GM23338 (cell line): ENCODE measurements at regions not wholly inside any gene's neighbourhood (a gene's known extent, or its start where the extent isn't known, plus 50 kb on each side); places are given as distances from the start of the nearest gene placed in this dataset.

Source experiments
- ATAC-seq: fragments of 200-7000 bp; cut with Tn5 transposase; 3 replicates; pipeline ENCODE4 v1.9.1; 2020
- DNase-seq: peaks from one replicate; pipeline ENCODE4 v3.0.0-alpha.2; 2015; ENCODE audit warnings: low spot score
- H2AFZ ChIP-seq: fragments of 200-600 bp; sonication (generic); 2 replicates; pipeline ENCODE4 v1.8.0; 2016; ENCODE audit warnings: antibody characterized with exemption, mild to moderate bottlenecking, moderate library complexity
- H3F3A ChIP-seq: fragments of 200-600 bp; sonication (generic); replicated peaks from 2 replicates; pipeline ENCODE4 v1.8.0; 2017; ENCODE audit warnings: antibody characterized with exemption, mixed run types, low read depth
- H3K27ac ChIP-seq: fragments of 200-600 bp; sonication (generic); 2 replicates; pipeline ENCODE4 v1.6.1; 2016; ENCODE audit warnings: low read depth
- H3K27me3 ChIP-seq: fragments of 200-600 bp; sonication (generic); 2 replicates; pipeline ENCODE4 v1.8.0; 2016; ENCODE audit warnings: mild to moderate bottlenecking, mixed run types, moderate library complexity; ENCODE audit not compliant: insufficient read depth
- H3K36me3 ChIP-seq: fragments of 200-600 bp; sonication (generic); 2 replicates; pipeline ENCODE4 v1.8.0; 2016; ENCODE audit warnings: mild to moderate bottlenecking; ENCODE audit not compliant: insufficient read depth
- H3K4me1 ChIP-seq: fragments of 200-600 bp; sonication (generic); 2 replicates; pipeline ENCODE4 v1.8.0; 2016; ENCODE audit warnings: mild to moderate bottlenecking, moderate library complexity; ENCODE audit not compliant: insufficient read depth
- H3K4me2 ChIP-seq: fragments of 200-600 bp; sonication (generic); 2 replicates; pipeline ENCODE4 v1.7.1; 2017; ENCODE audit warnings: mixed run types
- H3K4me3 ChIP-seq: fragments of 200-600 bp; sonication (generic); 2 replicates; pipeline ENCODE4 v1.6.1; 2016; ENCODE audit warnings: mixed run types
- H3K79me2 ChIP-seq: fragments of 200-600 bp; sonication (generic); replicated peaks from 2 replicates; pipeline ENCODE4 v1.8.0; 2017; ENCODE audit warnings: mild to moderate bottlenecking; ENCODE audit not compliant: insufficient read depth
- H3K9me2 ChIP-seq: fragments of 200-600 bp; sonication (generic); 2 replicates; pipeline ENCODE4 v1.8.0; 2017; ENCODE audit not compliant: insufficient read depth
- H4K20me1 ChIP-seq: fragments of 200-600 bp; sonication (generic); replicated peaks from 2 replicates; pipeline ENCODE4 v1.8.0; 2017; ENCODE audit warnings: mild to moderate bottlenecking; ENCODE audit not compliant: insufficient read depth
- H3K27ac Mint-ChIP-seq: 2 replicates; pipeline ENCODE4 v1.8.0; 2020; ENCODE audit warnings: inconsistent platforms, mild to moderate bottlenecking, moderate library complexity, mixed read lengths
- H3K27me3 Mint-ChIP-seq: 3 replicates; pipeline ENCODE4 v1.8.0; 2022; ENCODE audit warnings: low read depth, mild to moderate bottlenecking, moderate library complexity, mixed read lengths, inconsistent platforms; ENCODE audit not compliant: insufficient read depth, poor library complexity
- H3K36me3 Mint-ChIP-seq: 3 replicates; pipeline ENCODE4 v1.8.0; 2021; ENCODE audit warnings: low read depth, mild to moderate bottlenecking, inconsistent platforms, moderate library complexity, mixed read lengths
- H3K4me1 Mint-ChIP-seq: 3 replicates; pipeline ENCODE4 v1.8.0; 2020; ENCODE audit warnings: mild to moderate bottlenecking, inconsistent platforms, mixed read lengths
- H3K4me3 Mint-ChIP-seq: 3 replicates; pipeline ENCODE4 v1.8.0; 2021; ENCODE audit warnings: moderate library complexity, mild to moderate bottlenecking, inconsistent platforms, mixed read lengths
- H3K9me3 Mint-ChIP-seq: 3 replicates; pipeline ENCODE4 v1.8.0; 2020; ENCODE audit warnings: moderate library complexity, mild to moderate bottlenecking, inconsistent platforms, mixed read lengths
- CREB1 ChIP-seq: fragments of 250-450 bp; sonication (Bioruptor Pico); IDR thresholded peaks from 2 replicates; pipeline ENCODE4 v1.5.0; 2020; ENCODE audit warnings: low read depth, mild to moderate bottlenecking, moderate library complexity
- CTCF ChIP-seq, 2 experiments: fragments of 200-600 bp in 1 of 2; sonication (generic) in 1 of 2; conservative IDR thresholded peaks; 2 replicates each; pipeline versions ENCODE4 v1.5.1 to v1.6.1; 2016 to 2017; ENCODE audit warnings: antibody characterized with exemption in 2 of 2, low read depth in 2 of 2, mild to moderate bottlenecking in 2 of 2, moderate library complexity in 1 of 2
- ETS1 ChIP-seq: IDR thresholded peaks from 2 replicates; pipeline ENCODE4 v1.6.1; 2016; ENCODE audit warnings: antibody characterized with exemption
- EZH2 ChIP-seq: fragments of 200-600 bp; sonication (generic); IDR thresholded peaks from one replicate; pipeline ENCODE4 v1.8.0; 2017; ENCODE audit warnings: antibody characterized with exemption, mild to moderate bottlenecking, low read depth; ENCODE audit not compliant: unreplicated experiment
- EZH2phosphoT487 ChIP-seq: fragments of 200-600 bp; sonication (generic); IDR thresholded peaks from one replicate; pipeline ENCODE4 v1.8.1; 2018; ENCODE audit warnings: antibody characterized with exemption; ENCODE audit not compliant: unreplicated experiment
- JUNB ChIP-seq: IDR thresholded peaks from one replicate; pipeline ENCODE4 v1.6.1; 2016; ENCODE audit warnings: antibody characterized with exemption; ENCODE audit not compliant: unreplicated experiment
- NANOG ChIP-seq: IDR thresholded peaks from 2 replicates; pipeline ENCODE4 v1.6.1; 2016; ENCODE audit warnings: antibody characterized with exemption, borderline replicate concordance
- REST ChIP-seq: IDR thresholded peaks from one replicate; pipeline ENCODE4 v1.6.1; 2018; ENCODE audit warnings: antibody characterized with exemption; ENCODE audit not compliant: unreplicated experiment
- ZNF114 ChIP-seq: fragments of 250-450 bp; sonication (Bioruptor Pico); IDR thresholded peaks from 2 replicates; pipeline ENCODE4 v1.5.0; 2020; ENCODE audit warnings: mild to moderate bottlenecking, moderate library complexity
- ZNF462 ChIP-seq: fragments of 250-450 bp; sonication (Bioruptor Pico); IDR thresholded peaks from 2 replicates; pipeline ENCODE4 v1.5.0; 2020; ENCODE audit warnings: mild to moderate bottlenecking, moderate library complexity

- Histone ChIP-seq H3K4me1 (no peaks in the 10 kb centered on the region), H3K27me3 (no peaks in the 10 kb centered on the region), H3K79me2 (no peaks in the 10 kb centered on the region), H3K36me3 (no peaks in the 10 kb centered on the region), H3K27ac (no peak overlapping the region), H3F3A (no peaks in the 10 kb centered on the region), H3K9me2 (no peaks in the 10 kb centered on the region), H2AFZ (no peak overlapping the region), H4K20me1 (no peaks in the 10 kb centered on the region), H3K4me3 (no peak overlapping the region), H3K4me2 (no peak overlapping the region)
- Mint-ChIP-seq H3K27ac (no peak overlapping the region), H3K9me3 (peaks cover 2% of the 10 kb centered on the region; the same call in 1 of the 3 replicates), H3K27me3 (peaks cover 4% of the 10 kb centered on the region), H3K4me3 (no peak overlapping the region), H3K4me1 (no peaks in the 10 kb centered on the region), H3K36me3 (no peaks in the 10 kb centered on the region; the same call in 2 of the 3 replicates)
- TF ChIP-seq CREB1 (CRISPR knock-in tag) (no peak), JUNB (no peak)
- ATAC-seq (no peak), DNase-seq (no peak)
Observed at GRCh38 chr17:68145088-68145487, 102.8 kb upstream of the AMZ2 start.

- Histone ChIP-seq H3F3A (no peaks in the 10 kb centered on the region), H4K20me1 (no peaks in the 10 kb centered on the region), H3K4me2 (no peak overlapping the region), H3K4me1 (no peaks in the 10 kb centered on the region), H3K27me3 (no peaks in the 10 kb centered on the region), H3K79me2 (no peaks in the 10 kb centered on the region), H3K27ac (no peak overlapping the region), H2AFZ (no peak overlapping the region), H3K36me3 (no peaks in the 10 kb centered on the region), H3K9me2 (no peaks in the 10 kb centered on the region), H3K4me3 (no peak overlapping the region)
- Mint-ChIP-seq H3K4me1 (no peaks in the 10 kb centered on the region), H3K36me3 (no peaks in the 10 kb centered on the region; the same call in 2 of the 3 replicates), H3K9me3 (peaks cover 5% of the 10 kb centered on the region; the same call in 1 of the 3 replicates), H3K27ac (no peak overlapping the region), H3K4me3 (no peak overlapping the region; the same call in 2 of the 3 replicates), H3K27me3 (peaks cover 2% of the 10 kb centered on the region)
- DNase-seq (no peak), ATAC-seq (no peak)
- TF ChIP-seq EZH2, result no peak
- no peak for TF ChIP-seq NANOG
- no peak for TF ChIP-seq EZH2phosphoT487
- TF ChIP-seq REST, result no peak
- no peak for TF ChIP-seq ETS1
- no peak for TF ChIP-seq ZNF114 (CRISPR knock-in tag)
- TF ChIP-seq CTCF (conservative IDR thresholded peaks at IDR 0.05; ENCODE audit: low read depth in 2 of 2), result no peak
- TF ChIP-seq ZNF462, result no peak
Observed at GRCh38 chr17:68148936-68149335, 98.9 kb upstream of the AMZ2 start.
